Ecto neural progenitor cell (in vitro differentiated cells): ENCODE measurements at regions not wholly inside any gene's neighbourhood (a gene's known extent, or its start where the extent isn't known, plus 50 kb on each side); places are given as distances from the start of the nearest gene placed in this dataset.
"Not testable (repeated sequence)": the region's sequence is repeated elsewhere in the genome, so short reads cannot be mapped to it uniquely, and the experiment has no call there.

Experiments
- DNase-seq: peaks from one replicate; pipeline ENCODE4 v3.0.0-alpha.2; 2018; ENCODE audit warnings: low spot score

DNA sequence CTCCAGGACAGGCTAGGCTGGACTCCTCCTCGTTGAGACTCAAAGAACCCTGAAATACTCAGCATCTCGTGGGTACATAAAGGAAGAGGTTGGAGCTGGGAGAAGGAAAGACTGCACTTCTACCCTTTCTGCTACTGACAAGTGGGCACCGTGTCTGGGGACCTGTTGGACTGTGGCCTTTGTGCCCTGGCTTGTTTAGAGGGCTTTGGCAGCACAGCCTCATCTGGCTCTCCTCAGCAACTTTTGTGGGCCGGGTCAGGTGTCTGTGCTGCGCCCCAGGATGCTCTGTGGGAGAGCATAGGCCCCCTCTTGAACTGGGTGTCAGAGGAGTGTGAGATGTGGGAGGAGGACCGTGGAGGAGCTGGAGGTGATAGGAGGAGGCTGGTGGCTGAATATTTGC is 142.4 kb downstream of the FCRL5 start:
- DNase-seq: no peak

GRCh38 chr1:157407917-157408525 is 144.3 kb downstream of the FCRL5 start:
- DNase-seq: no peak

- DNase-seq: no peak
Measured at GRCh38 chr1:157407367-157407766, 144.9 kb downstream of the FCRL5 start.

- no peak for DNase-seq
Measured at GRCh38 chr1:157405662-157406061, 146.7 kb downstream of the FCRL5 start.

- DNase-seq: no peak
Measured at GRCh38 chr1:157404614-157405013, 147.7 kb downstream of the FCRL5 start.

DNA sequence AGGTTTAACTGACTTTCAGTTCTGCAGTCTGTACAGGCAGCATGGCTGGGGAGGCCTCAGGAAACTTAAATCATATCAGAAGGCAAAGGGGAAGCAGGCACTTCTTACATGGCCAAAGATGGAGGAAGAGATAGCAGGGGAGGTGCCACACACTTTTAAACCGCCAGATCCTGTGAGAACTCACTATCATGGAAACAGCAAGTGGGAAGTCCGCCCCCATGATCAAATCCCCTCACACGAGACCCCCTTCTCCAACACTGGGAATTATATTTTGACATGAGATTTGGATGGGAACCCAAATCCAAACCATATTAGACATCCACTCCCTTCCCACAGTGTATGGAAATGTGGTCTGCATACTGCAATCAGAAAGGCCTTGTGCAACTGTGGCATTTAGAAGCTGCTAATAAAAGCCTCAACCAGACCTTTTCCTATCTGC is 148.2 kb downstream of the FCRL5 start:
- no peak for DNase-seq

DNA sequence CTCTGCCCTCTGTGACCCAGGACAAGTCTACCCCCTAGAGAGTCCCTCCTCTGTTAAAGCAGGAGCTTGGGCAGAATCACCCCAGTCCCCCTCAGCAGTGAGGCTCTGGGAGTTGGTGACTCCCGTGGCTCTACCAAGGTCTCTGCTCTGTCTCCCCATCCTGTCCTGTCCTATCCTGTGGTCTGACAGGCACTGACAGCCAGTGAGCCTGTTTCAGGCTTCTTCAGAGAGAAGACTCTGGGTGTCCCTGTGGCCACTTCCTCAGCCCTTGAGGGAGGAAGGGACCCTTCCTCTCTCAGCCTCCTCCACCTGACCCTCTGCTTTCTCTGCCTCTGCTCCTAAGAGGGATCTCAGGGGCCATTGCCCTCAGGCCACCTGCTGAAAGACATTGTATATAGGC is 148.7 kb downstream of the FCRL5 start:
- DNase-seq: no peak

DNA sequence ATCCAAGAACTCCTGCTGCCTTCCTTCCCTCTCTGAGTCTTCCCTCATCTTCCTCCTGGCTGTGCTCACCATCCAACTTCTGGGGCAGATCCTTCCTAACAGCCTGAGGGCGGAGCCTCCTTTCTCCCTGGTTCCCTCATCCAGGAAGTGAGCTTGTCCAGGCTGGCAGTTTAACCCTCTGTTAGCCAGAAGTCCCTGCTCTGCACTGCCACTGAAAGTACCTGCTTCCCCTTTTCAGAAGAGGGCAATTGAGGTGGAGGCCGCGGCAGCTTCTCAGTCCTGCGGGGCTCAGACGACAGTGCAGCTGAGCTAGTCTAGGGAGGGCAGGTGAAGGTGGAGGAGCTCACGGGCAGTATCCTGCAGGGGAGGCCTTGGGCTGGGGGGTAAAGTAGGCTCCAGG is 149.1 kb downstream of the FCRL5 start:
- DNase-seq: no peak

DNA sequence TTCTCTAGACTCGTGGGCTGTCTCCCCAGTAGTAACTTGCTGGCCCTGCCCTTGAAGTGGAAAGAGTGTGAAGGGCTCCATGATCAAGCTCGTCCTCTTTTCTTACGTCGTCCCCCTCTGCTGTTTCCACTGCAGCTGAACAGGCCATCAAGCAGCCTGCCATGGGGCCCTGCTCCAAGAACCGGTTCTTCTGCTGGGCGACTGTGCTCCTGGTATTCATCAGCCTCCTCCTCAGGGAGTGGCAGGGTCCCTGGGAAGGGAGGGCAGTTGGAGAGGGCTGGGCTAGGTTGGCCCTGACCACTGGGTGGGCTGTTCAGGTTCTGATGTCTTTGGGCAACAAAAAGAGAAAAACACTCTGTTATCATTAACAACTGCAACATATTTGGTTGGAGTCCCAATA is 151.5 kb downstream of the FCRL5 start:
- DNase-seq: no peak

DNA sequence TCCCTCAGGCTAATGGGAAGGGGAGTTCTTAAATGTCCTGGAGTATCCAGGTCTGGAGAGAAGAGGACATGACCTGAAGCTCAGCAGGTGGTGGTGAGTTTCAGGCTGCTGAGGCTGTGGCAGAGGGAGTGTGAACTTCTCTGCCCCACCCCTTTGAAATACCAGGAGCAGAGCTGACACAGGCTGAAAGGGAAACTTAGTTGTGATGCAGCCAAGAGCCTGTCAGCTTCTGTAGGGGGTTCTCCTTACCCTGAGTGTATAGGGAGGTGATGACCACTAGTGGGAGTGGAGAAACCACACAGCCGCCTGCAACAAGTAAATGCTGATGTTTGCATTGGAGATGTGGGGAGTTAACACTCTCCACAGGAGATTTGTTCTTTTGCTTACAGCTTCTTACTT is 152.3 kb downstream of the FCRL5 start:
- no peak for DNase-seq

GRCh38 chr1:157399343-157399983 is 152.9 kb downstream of the FCRL5 start:
- DNase-seq: no peak

- DNase-seq: no peak
Measured at GRCh38 chr1:157390651-157391050, 161.7 kb downstream of the FCRL5 start.

DNA sequence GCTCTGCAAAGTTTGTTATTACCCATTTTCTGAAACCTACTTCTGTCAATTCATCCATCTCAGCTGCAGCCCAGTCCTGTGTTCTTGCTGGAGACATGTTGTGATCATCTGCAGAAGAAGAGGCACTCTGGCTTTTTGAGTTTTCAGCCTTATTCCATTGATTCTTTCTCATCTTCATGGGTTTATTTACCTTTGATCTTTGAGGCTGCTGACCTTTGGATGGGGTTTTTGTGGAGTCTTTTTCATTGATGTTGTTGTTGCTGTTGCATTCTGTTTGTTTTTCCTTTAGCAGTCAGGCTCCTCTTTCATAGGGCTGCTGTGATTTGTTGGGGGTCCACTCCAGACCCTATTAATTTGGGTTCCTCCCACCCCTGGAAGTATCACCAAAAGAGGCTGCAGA is 164.3 kb downstream of the FCRL5 start:
- no peak for DNase-seq

DNA sequence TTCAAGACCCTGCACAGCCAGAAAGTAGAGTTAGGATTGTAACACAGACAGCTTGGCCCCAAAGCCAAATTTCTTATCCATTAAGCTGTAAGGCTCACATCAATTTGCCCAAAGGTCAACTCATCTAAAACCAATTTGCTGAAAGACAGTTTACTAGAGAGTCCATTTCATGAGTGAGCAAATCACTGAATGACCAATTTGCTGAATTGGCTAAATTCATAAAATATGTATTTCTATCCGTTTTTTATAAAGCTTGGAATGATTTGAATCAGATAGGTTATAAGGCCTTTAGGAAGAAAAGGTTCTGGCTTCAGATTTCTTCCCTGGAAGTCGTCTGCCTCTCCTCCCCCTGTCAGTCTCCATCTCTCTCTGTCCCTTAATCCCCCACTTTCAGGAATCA is 168.1 kb downstream of the FCRL5 start:
- DNase-seq: no peak

- DNase-seq: no peak
Measured at GRCh38 chr1:157382351-157382750, 170.0 kb downstream of the FCRL5 start.

DNA sequence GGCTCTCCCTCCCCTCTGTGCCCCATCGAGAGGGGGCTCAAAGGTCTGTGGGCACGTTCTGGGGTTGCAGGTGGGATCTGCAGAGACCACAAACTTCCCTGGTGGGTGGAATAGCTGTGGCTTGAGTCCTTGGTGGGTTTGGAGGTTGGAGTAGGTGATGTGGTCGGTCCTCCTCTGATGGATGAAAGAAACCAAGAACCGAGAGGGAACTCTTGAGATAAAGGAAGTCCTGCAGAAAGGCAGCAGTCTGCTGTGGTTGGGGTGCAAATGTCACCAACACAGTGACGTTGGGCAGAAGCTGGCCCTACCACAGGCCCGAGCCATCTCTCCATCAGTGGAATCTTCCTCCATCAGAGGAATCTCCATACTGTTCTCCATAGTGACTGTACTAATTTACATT is 171.8 kb downstream of the FCRL5 start:
- DNase-seq: no peak

- DNase-seq: peak; percentile 73
Measured at GRCh38 chr1:157377280-157377713, 175.0 kb downstream of the FCRL5 start.

DNA sequence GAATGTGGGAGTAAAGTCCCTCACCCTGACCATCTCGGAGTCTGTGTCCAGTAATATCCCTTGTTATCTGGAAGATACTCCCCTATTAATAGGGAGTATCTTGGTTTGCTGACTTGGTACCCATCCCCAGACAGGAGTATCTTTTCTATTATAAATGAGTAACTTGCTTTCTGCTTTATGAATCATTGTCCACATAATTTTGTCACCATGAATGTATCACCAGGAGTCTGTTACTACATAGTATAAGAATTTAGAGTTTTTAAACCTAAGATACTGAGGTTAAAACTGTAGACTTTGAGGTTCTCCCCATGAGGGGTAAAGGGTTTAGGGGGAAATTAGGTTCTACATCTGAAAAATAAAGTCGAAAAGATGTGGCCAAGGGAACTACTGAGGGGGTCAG is 175.6 kb downstream of the FCRL5 start:
- no peak for DNase-seq

GRCh38 chr1:157372311-157372710 is 180.0 kb downstream of the FCRL5 start:
- DNase-seq: not testable (repeated sequence)

GRCh38 chr1:157371826-157372225 is 180.5 kb downstream of the FCRL5 start:
- DNase-seq: no peak

- DNase-seq: no peak
Measured at GRCh38 chr1:157371221-157371620, 181.1 kb downstream of the FCRL5 start.

DNA sequence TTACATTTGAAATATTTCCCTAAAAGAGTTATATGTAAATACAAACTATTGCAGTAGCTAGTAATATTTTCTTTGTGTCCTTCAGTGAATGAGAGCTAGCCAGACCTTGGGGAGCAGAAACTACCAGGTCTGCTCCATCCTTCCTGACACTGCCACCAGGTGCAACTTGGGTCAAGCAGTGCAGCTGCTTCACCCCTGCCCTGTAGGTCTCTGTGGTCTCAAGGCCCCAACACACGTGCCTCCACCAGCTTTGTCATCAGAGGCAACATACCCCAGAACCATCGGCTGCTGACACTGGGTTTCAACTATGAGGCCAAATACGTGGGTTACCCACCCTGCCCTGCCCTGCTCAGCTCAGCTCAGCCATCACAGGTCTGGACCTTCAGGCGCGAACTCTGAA is 181.6 kb downstream of the FCRL5 start:
- DNase-seq: no peak

GRCh38 chr1:157369808-157370521 is 182.3 kb downstream of the FCRL5 start:
- DNase-seq: peak; percentile 69
